Right ventricle myocardium superior (tissue), 1 donor: ENCODE measurements at regions not wholly inside any gene's neighbourhood (a gene's known extent, or its start where the extent isn't known, plus 50 kb on each side); places are given as distances from the start of the nearest gene placed in this dataset.
"Not testable (repeated sequence)": the region's sequence is repeated elsewhere in the genome, so short reads cannot be mapped to it uniquely, and the experiment has no call there.

Experiments used
- ATAC-seq: fragments of 200-7000 bp; cut with Tn5 transposase; one replicate; pipeline ENCODE4 v1.9.1; 2020; ENCODE audit warnings: mild to moderate bottlenecking; ENCODE audit not compliant: poor library complexity
- DNase-seq: peaks from one replicate; pipeline ENCODE4 v3.0.0-alpha.2; 2020
- intact Hi-C: fragments of 100-400 bp; cut with DNase I; formaldehyde crosslinking; loops from one replicate; pipeline ENCODE4 v1.11.2; 2022
- donor health status: DM: no; HTN: yes; CAD: no; lungs with severe emphysema.

- intact Hi-C loops: no loop called here
- ATAC-seq: no peak
- no peak for DNase-seq
Measured at GRCh38 chr3:77707281-77707680, 667.4 kb downstream of the ROBO2 start.

- DNase-seq (no peak), ATAC-seq (no peak)
- intact Hi-C loops: no loop called here
Measured at GRCh38 chr3:77709155-77709554, 669.3 kb downstream of the ROBO2 start.

- DNase-seq (no peak), ATAC-seq (no peak)
- intact Hi-C loops: no loop called here
Measured at GRCh38 chr3:77718311-77718710, 678.4 kb downstream of the ROBO2 start.

- intact Hi-C loops: no loop called here
Measured at GRCh38 chr3:77720460-77720971, 680.6 kb downstream of the ROBO2 start.

GRCh38 chr3:77726517-77726916 lies 686.6 kb downstream of the ROBO2 start:
- DNase-seq (no peak), ATAC-seq (peak; percentile 73)
- intact Hi-C loops: no loop called here

More at GRCh38 chr3:77720460-77720971, 680.6 kb downstream of the ROBO2 start:
- ATAC-seq (no peak), DNase-seq (no peak)

- no peak for ATAC-seq
- DNase-seq: no peak
- intact Hi-C loops: no loop called here
Measured at GRCh38 chr3:77746048-77746447, 706.1 kb downstream of the ROBO2 start.

GRCh38 chr3:77746892-77747291 lies 707.0 kb downstream of the ROBO2 start:
- DNase-seq: no peak
- intact Hi-C loops: no loop called here
- no peak for ATAC-seq

GRCh38 chr3:77756397-77756975 lies 716.6 kb downstream of the ROBO2 start:
- ATAC-seq, DNase-seq, intact Hi-C loops: not testable (repeated sequence)

- intact Hi-C loops: no loop called here
- no peak for ATAC-seq
- no peak for DNase-seq
Measured at GRCh38 chr3:77772459-77772858, 732.6 kb downstream of the ROBO2 start.

GRCh38 chr3:77773084-77773483 lies 733.2 kb downstream of the ROBO2 start:
- intact Hi-C loops: no loop called here
- DNase-seq: no peak
- ATAC-seq: peak; percentile 29

GRCh38 chr3:77780278-77780996 lies 740.5 kb downstream of the ROBO2 start:
- ATAC-seq (no peak), DNase-seq (no peak)
- intact Hi-C loops: no loop called here

- DNase-seq (no peak), ATAC-seq (no peak)
- intact Hi-C loops: no loop called here
Measured at GRCh38 chr3:77786216-77786615, 746.3 kb downstream of the ROBO2 start.

- ATAC-seq: no peak
- DNase-seq: no peak
- intact Hi-C loops: no loop called here
Measured at GRCh38 chr3:77795013-77795412, 755.1 kb downstream of the ROBO2 start.

GRCh38 chr3:77799278-77799677 lies 759.4 kb downstream of the ROBO2 start:
- ATAC-seq (no peak), DNase-seq (no peak)
- intact Hi-C loops: no loop called here

- intact Hi-C loops: no loop called here
- ATAC-seq (no peak), DNase-seq (no peak)
Measured at GRCh38 chr3:77800893-77801292, 761.0 kb downstream of the ROBO2 start.

GRCh38 chr3:77807312-77807711 lies 767.4 kb downstream of the ROBO2 start:
- DNase-seq: no peak
- ATAC-seq: no peak

GRCh38 chr3:77814845-77815244 lies 774.9 kb downstream of the ROBO2 start:
- intact Hi-C loops: no loop called here
- ATAC-seq: no peak

More at GRCh38 chr3:77807312-77807711, 767.4 kb downstream of the ROBO2 start:
- intact Hi-C loops: no loop called here

GRCh38 chr3:77815467-77815866 lies 775.6 kb downstream of the ROBO2 start:
- intact Hi-C loops: no loop called here
- DNase-seq: no peak
- ATAC-seq: no peak

More at GRCh38 chr3:77814845-77815244, 774.9 kb downstream of the ROBO2 start:
- no peak for DNase-seq

- DNase-seq: no peak
- no peak for ATAC-seq
- intact Hi-C loops: no loop called here
Measured at GRCh38 chr3:77816366-77816765, 776.5 kb downstream of the ROBO2 start.
